ENCODE measurements at regions not wholly inside any gene's neighbourhood (a gene's known extent, or its start where the extent isn't known, plus 50 kb on each side); places are given as distances from the start of the nearest gene placed in this dataset.

DNA sequence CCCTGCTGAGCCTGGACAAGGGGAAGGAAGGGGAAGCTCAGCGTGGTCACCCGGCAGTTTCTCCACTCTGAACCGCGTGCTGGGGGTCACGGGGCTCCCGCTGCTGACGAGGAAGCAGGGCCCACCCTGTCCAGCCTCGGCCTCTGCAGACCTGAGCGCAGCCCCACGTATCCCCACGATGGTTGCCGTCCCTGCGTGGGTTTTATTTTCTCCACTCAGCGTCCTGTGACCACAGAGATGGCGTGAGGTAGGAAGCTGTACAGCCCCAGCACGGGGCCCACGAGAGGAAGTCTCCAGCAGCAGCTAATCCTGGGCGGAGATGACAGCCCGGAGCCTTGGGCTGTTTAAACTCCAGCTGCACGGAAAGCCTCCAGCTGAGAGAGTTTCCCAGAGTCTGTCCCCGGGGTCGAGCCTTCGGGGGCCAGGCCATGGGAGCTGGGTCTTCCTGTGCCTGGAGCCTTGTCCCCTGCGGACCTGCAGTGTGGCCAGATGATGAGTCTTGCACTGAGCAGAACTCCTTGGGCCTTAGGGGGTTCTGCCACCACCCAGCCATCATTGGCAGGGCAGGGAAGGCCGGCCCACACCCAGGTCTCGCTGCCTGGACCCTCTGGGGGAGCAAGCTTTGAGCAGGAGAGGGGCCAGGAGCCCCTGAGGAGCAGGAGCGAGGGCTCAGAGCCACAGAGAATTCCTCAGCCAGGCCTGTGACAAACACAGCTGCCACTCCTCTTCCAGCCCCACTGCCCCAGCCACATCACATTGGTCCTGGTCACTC, 72.8 kb upstream of the FAM20C start:
- no peak overlapping the region for H3K4me3 ChIP-seq (ENCODE audit: control insufficient read depth, low read depth, low read length)
- no peak for TF ChIP-seq CTCF (conservative IDR thresholded peaks at IDR 0.05; ENCODE audit: control insufficient read depth, insufficient read depth, low read depth, low read length)
- DNase-seq (ENCODE audit: low read depth): no peak

GRCh38 chr7:120164-120991, 72.0 kb upstream of the FAM20C start:
- H3K4me3 ChIP-seq (ENCODE audit: control insufficient read depth, low read depth, low read length): no peak overlapping the region
- no peak for DNase-seq (ENCODE audit: low read depth)
- TF ChIP-seq CTCF (conservative IDR thresholded peaks at IDR 0.05; ENCODE audit: control insufficient read depth, insufficient read depth, low read depth, low read length): no peak

GRCh38 chr7:121002-121785, 71.2 kb upstream of the FAM20C start:
- no peak for DNase-seq (ENCODE audit: low read depth)
- TF ChIP-seq CTCF (conservative IDR thresholded peaks at IDR 0.05; ENCODE audit: control insufficient read depth, insufficient read depth, low read depth, low read length): no peak
- no peak overlapping the region for H3K4me3 ChIP-seq (ENCODE audit: control insufficient read depth, low read depth, low read length)

GRCh38 chr7:123237-123636, 69.1 kb upstream of the FAM20C start:
- TF ChIP-seq CTCF (conservative IDR thresholded peaks at IDR 0.05; ENCODE audit: control insufficient read depth, insufficient read depth, low read depth, low read length): no peak
- DNase-seq (ENCODE audit: low read depth): no peak
- H3K4me3 ChIP-seq (ENCODE audit: control insufficient read depth, low read depth, low read length): no peak overlapping the region

DNA sequence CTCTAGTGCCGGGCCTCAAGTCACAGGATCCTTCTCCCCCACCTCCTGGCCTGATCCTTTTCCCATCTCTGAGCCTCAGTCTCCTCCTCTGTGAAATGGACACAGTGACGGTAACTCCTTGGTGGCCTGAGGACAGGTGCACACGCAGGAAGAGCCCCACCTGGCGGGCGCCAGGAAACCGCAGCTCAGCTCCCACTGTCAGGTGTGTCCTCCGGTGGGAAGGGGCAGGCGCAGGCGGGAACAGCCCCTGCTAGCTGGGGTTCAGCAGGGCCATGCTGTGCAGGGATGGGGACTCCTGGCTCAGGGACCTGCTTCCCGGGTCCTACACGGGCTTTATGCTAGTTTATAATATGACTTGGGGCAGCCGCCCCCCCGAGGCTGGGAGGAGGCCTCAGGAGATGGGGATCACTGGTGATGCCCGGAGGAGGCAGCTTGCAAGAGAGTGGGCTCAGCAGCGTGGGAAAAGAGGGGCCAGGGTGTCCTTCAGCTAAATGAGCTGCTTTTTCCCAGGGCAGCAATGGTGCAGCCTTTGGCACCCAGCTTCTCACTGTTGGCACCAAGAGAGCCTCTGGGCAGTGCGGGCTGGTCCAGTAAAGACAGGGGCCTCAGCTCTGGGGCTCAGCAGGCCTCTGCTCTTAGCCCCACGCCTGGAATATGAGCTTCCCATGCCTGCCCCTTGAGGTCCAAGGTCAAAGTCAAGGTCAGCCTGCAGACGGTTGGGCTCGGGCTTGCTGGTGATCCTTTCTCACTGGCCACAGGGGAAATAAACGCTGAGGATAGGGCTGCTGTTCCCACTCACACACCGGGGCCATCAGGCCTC, 68.0 kb upstream of the FAM20C start:
- no peak overlapping the region for H3K4me3 ChIP-seq (ENCODE audit: control insufficient read depth, low read depth, low read length)
- no peak for TF ChIP-seq CTCF (conservative IDR thresholded peaks at IDR 0.05; ENCODE audit: control insufficient read depth, insufficient read depth, low read depth, low read length)
- DNase-seq (ENCODE audit: low read depth): no peak

GRCh38 chr7:125061-125475, 67.3 kb upstream of the FAM20C start:
- no peak for TF ChIP-seq CTCF (conservative IDR thresholded peaks at IDR 0.05; ENCODE audit: control insufficient read depth, insufficient read depth, low read depth, low read length)
- no peak for DNase-seq (ENCODE audit: low read depth)

More at GRCh38 chr7:125061-125475, 67.3 kb upstream of the FAM20C start:
- H3K4me3 ChIP-seq (ENCODE audit: control insufficient read depth, low read depth, low read length): no peak overlapping the region

Measured in fibroblast of mammary gland (primary cell).